Gastrocnemius medialis (tissue), 4 donors: ENCODE measurements at regions not wholly inside any gene's neighbourhood (a gene's known extent, or its start where the extent isn't known, plus 50 kb on each side); places are given as distances from the start of the nearest gene placed in this dataset.
"Not testable (repeated sequence)": the region's sequence is repeated elsewhere in the genome, so short reads cannot be mapped to it uniquely, and the experiment has no call there.

Experiments
- CTCF ChIP-seq, 5 experiments: fragments of 450-650 bp in 3 of 5; fragments of 200-600 bp in 2 of 5; sonication (generic) in 2 of 5; IDR thresholded peaks in 4 of 5; conservative IDR thresholded peaks in 1 of 5; 1 replicate in 4 of 5; 2 replicates in 1 of 5; pipeline ENCODE4 v1.5.1; 2016 to 2019; ENCODE audit warnings: antibody characterized with exemption in 5 of 5, mild to moderate bottlenecking in 3 of 5, moderate library complexity in 3 of 5
- POLR2A ChIP-seq, 2 donors: fragments of 450-650 bp; IDR thresholded peaks; one replicate each; pipeline ENCODE4 v1.6.1; 2017; ENCODE audit warnings: antibody characterized with exemption in 2 of 2, mild to moderate bottlenecking in 2 of 2, moderate library complexity in 2 of 2

GRCh38 chr7:113593455-113593854 is 325.4 kb downstream of the PPP1R3A start:
- TF ChIP-seq CTCF (IDR thresholded peaks at IDR 0.05 in 4 of 5, conservative IDR thresholded peaks at IDR 0.05 in 1 of 5); POLR2A (IDR thresholded peaks at IDR 0.05): not testable (repeated sequence)
